NB4 (cell line): ENCODE measurements at regions not wholly inside any gene's neighbourhood (a gene's known extent, or its start where the extent isn't known, plus 50 kb on each side); places are given as distances from the start of the nearest gene placed in this dataset.

Source experiments
- DNase-seq: peaks from one replicate; pipeline ENCODE4 v3.0.0; 2010; ENCODE audit warnings: low read depth
- H3K4me3 ChIP-seq: one replicate; pipeline ENCODE4 v1.5.1; 2011; ENCODE audit warnings: mild to moderate bottlenecking, low read depth, low read length, moderate library complexity
- CTCF ChIP-seq: IDR thresholded peaks from one replicate; pipeline ENCODE4 v1.5.1; 2012; ENCODE audit warnings: low read depth, low read length
- MAX ChIP-seq: IDR thresholded peaks from 2 replicates; pipeline ENCODE4 v1.6.1; 2011; ENCODE audit warnings: low read depth, low read length
- MYC ChIP-seq: IDR thresholded peaks from 2 replicates; pipeline ENCODE4 v1.6.1; 2011; ENCODE audit warnings: low read depth, low read length
- POLR2A ChIP-seq: IDR thresholded peaks from 2 replicates; pipeline ENCODE4 v1.6.1; 2011; ENCODE audit warnings: mild to moderate bottlenecking; ENCODE audit not compliant: insufficient read length; ENCODE audit errors: extremely low read depth

GRCh38 chr14:28949503-28949902 lies 182.9 kb downstream of the FOXG1 start:
- TF ChIP-seq POLR2A (no peak), MYC (no peak), MAX (no peak), CTCF (no peak)
- no peak for DNase-seq
- no peak overlapping the region for H3K4me3 ChIP-seq

- H3K4me3 ChIP-seq = no peak overlapping the region
- TF ChIP-seq MYC = no peak
- no peak for TF ChIP-seq MAX
- no peak for TF ChIP-seq CTCF
- no peak for TF ChIP-seq POLR2A
- no peak for DNase-seq
Measured at GRCh38 chr14:28952161-28952560, 185.6 kb downstream of the FOXG1 start.

- TF ChIP-seq CTCF = no peak
- TF ChIP-seq MYC = no peak
- no peak for TF ChIP-seq POLR2A
- TF ChIP-seq MAX = no peak
- no peak overlapping the region for H3K4me3 ChIP-seq
- no peak for DNase-seq
Measured at GRCh38 chr14:28952666-28953065, 186.1 kb downstream of the FOXG1 start.

GRCh38 chr14:28953973-28954372 lies 187.4 kb downstream of the FOXG1 start:
- TF ChIP-seq POLR2A (no peak), MYC (no peak), MAX (no peak), CTCF (no peak)
- DNase-seq = no peak
- H3K4me3 ChIP-seq = no peak overlapping the region

- no peak overlapping the region for H3K4me3 ChIP-seq
- TF ChIP-seq MYC (no peak), MAX (no peak), POLR2A (no peak), CTCF (no peak)
- no peak for DNase-seq
Measured at GRCh38 chr14:28966416-28967233, 200.0 kb downstream of the FOXG1 start.

GRCh38 chr14:28975084-28975483 lies 208.5 kb downstream of the FOXG1 start:
- no peak for DNase-seq
- H3K4me3 ChIP-seq = no peak overlapping the region
- no peak for TF ChIP-seq POLR2A
- TF ChIP-seq MAX = no peak
- no peak for TF ChIP-seq MYC
- TF ChIP-seq CTCF = no peak
